HG02970 (cell line): ENCODE measurements at regions not wholly inside any gene's neighbourhood (a gene's known extent, or its start where the extent isn't known, plus 50 kb on each side); places are given as distances from the start of the nearest gene placed in this dataset.
"Not testable (repeated sequence)": the region's sequence is repeated elsewhere in the genome, so short reads cannot be mapped to it uniquely, and the experiment has no call there.

ENCODE experiments used
- ATAC-seq: cut with Tn5 transposase; IDR thresholded peaks from one replicate; pipeline ENCODE4 v1.9.1; 2021; ENCODE audit warnings: mild to moderate bottlenecking, moderate library complexity, moderate number of reproducible peaks; ENCODE audit not compliant: unreplicated experiment, low FRiP score

- ATAC-seq: no peak
These were observed 1162.8 kb upstream of the TMEFF2 start for GRCh38 chr2:193357508-193357907.

- not testable (repeated sequence) for ATAC-seq
These were observed 1158.0 kb upstream of the TMEFF2 start for GRCh38 chr2:193352665-193353242.

- no peak for ATAC-seq
These were observed 1155.8 kb upstream of the TMEFF2 start for GRCh38 chr2:193350509-193350908.

DNA sequence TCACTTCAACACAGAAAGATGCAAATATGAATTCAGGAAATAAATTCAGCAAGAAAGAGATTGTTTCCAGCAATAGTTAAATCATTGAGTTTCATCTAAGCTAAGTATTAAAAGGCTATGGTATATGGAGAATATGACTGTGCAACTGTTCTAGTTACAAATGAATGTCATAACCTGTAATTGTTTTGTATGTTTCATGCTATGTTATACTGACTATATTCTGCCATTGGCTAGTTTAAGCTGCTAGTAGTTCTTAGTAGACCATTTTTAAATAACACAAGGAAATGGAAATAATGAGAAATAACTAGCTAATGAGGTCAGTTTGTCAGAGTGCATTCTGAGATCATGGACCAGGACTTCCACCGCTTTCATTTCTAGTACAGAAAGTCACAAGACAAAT lies 1154.9 kb upstream of the TMEFF2 start:
- no peak for ATAC-seq

DNA sequence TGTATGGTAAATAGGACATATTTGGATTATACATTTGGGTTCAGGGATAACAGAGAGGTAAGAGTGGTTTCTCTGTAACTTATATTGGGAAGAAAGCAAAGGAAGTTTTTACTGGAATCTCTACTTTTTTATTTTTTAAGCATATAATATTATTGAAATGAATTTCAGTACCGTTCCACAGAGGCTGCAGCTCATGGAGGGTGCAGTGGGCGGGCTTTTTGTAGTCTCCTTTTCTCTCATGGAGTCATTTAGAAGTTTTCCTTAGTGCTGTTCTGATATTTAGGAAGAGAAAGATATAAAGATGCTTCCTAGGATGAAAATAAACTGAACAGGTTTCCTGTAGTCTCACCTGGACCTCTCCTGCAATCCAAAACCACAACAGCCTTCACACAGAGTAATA lies 1153.3 kb upstream of the TMEFF2 start:
- ATAC-seq: no peak

DNA sequence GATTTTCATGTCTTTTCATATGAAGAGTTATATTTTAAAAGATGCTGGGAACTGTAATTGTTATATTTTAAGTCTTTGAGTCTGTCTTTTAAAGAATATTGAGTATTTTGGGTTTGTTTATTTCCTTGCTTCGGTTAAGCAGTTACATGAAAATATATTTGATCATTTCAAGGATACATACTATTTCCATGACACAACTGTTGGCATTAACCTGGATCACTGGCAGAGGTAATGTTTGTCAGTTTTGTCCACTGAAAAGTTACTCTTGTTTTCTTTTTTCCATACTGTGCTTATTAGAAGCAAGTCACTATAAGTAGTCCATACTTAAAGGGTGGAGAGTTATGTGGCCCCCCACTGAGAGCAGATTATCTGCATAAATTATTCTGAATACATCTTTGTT lies 1142.0 kb upstream of the TMEFF2 start:
- ATAC-seq: no peak

GRCh38 chr2:193334401-193334800 lies 1139.7 kb upstream of the TMEFF2 start:
- ATAC-seq: no peak

GRCh38 chr2:193333539-193333938 lies 1138.8 kb upstream of the TMEFF2 start:
- no peak for ATAC-seq

DNA sequence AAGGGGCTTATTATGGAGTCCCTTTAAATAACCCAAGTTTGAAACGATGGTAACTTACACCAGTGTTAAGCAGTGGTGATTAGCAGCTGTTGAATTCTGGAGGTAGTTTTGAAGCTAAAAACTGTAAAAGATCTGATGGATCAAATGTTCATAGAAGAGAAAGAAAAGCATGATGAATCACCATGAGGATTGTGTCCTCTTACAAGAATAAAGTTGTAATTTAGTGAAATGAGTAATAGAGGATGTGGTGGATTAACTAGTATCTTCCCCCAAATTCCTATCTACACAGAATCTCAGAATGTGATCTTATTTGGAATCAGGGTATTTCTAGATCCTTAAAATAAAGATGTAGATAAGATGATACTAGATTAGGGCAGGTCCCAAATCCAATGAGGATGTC lies 1138.2 kb upstream of the TMEFF2 start:
- ATAC-seq: no peak

- ATAC-seq: no peak
These were observed 1136.9 kb upstream of the TMEFF2 start for GRCh38 chr2:193331676-193332075.

- ATAC-seq: no peak
These were observed 1131.6 kb upstream of the TMEFF2 start for GRCh38 chr2:193326296-193326695.

DNA sequence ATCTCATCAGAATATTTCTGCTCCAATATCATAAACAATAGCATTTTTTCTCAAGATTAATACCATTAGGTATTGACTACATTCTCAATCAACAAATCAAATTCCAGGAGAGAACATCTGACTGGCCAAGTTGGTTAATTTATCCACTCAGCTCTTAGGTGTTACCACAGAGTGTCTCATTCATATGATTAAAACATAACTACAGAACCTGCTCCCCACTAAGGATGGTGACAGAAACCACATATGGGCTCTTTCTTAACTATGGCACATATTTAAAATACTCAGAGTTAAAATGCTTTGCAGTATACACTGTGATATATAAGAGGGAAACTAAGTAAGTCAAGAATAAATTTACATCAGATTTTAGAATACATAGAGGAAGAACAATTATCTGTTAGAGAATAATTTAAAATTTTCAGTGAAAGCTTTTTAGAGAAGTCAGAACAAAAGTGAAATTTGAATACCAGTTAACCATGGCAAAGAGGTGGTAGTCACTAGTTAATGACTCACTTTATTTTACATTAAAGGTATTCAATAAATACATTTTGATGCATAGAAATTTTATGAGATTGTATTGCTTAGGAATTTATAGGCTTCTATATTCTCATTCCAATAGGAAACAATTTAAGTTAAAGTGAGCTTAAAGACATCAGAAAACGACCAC lies 1120.8 kb upstream of the TMEFF2 start:
- no peak for ATAC-seq

DNA sequence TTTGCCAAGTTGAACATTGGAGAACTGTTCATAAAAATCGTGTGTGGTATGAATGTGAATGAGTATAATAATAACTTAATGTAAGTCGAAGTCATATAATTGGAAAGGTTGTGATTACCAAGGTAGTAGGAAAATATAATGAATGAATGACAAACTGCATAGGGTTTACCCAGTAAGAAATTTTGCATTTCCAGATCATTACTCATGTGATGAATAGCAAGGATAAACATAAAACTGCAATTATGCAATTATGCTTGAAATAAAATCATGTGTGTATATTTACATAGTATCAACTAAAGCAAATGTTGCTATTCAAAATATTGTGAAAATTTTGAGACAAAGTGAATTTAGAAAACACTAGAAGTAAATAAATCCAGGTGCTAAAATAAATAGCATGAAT lies 1108.7 kb upstream of the TMEFF2 start:
- no peak for ATAC-seq

GRCh38 chr2:193294371-193294770 lies 1099.6 kb upstream of the TMEFF2 start:
- ATAC-seq: no peak

- no peak for ATAC-seq
These were observed 1084.6 kb upstream of the TMEFF2 start for GRCh38 chr2:193279361-193279760.

DNA sequence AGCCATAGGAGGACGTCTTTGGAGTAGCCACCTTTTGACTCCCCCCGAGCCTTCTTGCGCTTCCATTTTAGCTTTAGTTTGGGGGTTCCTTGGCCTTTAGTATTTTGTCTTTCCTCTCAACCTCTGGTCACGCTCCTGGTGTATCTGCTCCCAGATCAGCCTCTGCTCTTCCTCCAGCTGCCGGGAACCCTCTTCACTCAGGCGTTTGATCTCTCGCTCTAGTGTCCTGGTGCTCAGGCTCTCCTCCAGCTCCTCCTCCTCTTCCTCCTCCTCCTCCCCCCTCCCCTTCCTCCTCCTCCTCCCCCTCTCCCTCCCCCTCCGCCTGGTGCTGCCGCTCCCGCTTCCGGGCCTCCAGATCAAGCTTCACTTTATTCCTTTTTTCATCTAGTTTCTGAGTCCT lies 1082.3 kb upstream of the TMEFF2 start:
- no peak for ATAC-seq

DNA sequence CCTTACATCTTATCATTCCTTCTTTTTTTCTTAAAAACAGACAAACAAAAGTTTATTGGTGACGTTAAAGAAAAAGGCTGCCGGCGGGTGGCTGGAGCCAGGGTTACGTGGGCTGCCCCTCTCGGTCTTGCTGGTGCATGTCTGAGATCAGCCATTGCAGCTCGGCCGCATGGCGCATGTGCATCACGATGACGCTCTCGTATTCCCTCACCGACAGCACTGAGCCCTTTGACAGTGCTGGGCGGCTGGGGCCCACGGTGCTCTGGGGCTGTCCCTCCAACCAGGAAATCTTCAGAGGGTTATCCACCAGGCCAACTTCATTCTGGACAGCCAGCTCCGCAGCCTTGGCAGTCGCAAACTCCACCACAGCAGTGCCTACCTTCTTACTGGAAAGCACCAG lies 1081.8 kb upstream of the TMEFF2 start:
- no peak for ATAC-seq

GRCh38 chr2:193276069-193276468 lies 1081.3 kb upstream of the TMEFF2 start:
- no peak for ATAC-seq

DNA sequence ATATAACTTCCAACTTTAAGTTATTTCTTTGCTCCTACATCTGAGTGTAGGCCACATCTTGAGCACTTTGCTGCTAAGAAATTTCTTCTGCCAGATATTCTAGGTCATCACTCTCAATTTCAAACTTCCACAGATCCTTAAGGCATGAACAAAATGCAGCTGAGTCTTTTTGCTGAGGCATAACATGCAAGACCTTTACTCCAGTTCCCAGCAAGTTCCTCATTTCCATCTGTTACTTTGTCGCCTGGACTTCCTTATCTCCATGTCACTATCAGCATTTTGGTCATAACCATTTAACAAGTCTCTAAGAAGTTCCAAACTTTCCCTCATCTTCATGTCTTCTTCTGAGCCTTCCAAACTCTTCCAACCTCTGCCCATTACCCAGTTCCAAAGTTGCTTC lies 1077.3 kb upstream of the TMEFF2 start:
- no peak for ATAC-seq

DNA sequence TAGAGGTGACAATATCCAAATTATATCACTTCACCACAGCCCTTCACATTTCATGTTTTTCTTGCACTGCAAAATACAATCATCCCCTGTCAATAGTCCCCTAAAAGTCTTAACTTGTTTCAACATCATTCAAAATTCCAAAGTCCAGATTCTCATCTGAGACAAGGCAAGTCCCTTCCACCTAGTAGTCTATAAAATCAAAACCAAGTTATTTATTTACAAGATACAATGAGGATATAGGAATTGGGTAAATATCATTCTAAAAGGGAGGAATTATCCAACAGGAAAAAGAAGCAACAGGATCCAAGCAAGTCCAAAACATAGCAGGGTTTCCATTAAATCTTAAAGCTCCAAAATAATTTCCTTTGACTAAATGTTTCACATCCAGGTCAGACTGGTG lies 1076.1 kb upstream of the TMEFF2 start:
- no peak for ATAC-seq

DNA sequence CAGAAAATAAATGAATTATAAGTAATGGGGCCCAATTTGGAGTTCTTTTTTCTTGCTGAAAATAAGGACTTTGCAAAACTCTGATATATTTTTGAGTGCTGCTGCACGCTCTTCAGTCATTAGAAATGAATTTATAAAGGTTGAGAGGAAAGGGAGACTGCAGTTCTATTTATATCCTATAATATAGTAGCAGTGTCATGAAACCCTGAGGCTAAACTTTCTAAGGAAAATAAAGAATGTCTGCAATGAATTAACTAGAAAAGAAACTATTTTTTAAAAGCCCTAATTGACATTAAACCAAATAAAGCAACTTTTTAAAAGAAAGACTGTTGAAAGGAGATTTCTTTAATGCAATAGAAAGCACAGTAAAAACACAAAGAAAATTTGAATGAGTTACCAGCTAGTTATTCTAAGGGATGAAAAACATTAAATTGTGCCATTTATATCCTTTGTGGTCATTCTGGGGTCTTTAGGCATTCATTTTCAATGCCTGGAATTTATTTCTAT lies 1072.8 kb upstream of the TMEFF2 start:
- no peak for ATAC-seq

GRCh38 chr2:193253014-193253530 lies 1058.3 kb upstream of the TMEFF2 start:
- no peak for ATAC-seq
